Stimulated activated CD4-positive, alpha-beta T cell treated with anti-CD3 and anti-CD28 coated beads, Interleukin-2, amount 100 ng/mL, for 4 hours (primary cell): ENCODE measurements at regions not wholly inside any gene's neighbourhood (a gene's known extent, or its start where the extent isn't known, plus 50 kb on each side); places are given as distances from the start of the nearest gene placed in this dataset.

Experiments used
- DNase-seq: peaks from one replicate; pipeline ENCODE4 v3.0.0-alpha.2; 2020; ENCODE audit warnings: low read depth

DNA sequence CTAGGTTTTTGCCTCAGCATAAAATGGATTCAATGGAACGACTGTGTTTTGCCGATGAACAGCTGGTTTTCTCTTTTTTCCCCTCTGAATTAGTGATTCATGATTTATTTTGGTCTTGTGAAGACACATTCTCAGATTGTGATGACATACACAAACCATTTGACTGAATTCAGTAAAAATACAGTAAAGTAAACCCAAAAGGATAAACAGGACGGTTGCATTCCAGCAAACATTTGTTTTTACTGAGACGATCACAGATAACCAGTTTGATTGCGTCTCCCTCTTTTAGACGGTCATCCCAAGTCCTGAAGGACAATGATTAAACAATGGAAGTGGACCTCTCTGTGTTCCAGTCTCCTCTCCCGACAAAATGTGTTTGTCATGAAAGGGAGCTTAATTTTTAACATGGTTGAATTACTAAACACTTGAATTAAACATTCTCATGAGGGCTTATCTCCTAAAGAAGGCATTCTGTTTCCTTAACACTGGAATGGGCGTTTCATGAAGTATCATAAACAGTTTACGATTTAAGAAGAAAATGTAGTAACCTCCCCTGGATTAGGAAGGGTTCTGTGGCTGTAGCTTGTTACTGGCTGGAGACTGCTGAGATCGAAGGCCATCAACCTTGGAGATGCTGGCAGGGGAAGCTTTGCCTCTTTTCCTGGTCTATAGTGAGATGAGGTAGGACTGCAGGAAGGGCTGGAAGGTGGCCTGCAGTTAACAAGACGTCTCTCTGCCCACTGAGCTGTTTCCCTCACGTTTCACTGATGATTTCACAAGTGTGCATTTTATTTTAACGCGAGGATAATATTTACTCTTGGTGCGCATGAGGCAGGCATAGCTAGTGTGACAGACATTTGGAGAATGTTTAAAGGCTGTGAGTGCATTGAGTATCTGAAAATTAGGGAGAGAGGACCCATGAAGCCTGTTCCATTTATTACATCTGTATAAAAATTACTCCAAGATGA is 457.9 kb downstream of the FGF9 start:
- no peak for DNase-seq

DNA sequence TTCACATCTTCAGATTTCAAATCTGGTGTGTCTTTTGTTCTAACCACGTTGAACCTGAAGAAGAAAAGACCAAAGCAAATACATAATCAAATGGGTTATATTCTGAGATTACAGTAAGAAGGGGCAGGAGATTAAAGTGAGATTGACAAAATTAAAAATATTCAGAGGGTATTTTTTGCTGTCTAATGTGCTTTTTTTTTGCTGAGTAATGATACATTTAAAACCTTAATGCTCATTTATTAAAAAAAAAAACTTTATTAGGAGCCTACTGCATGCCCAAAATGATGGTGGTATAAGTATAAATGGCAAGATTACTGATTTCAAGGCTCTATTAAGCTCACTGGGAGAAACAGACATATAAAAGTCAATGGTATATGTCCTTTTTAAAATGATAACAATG is 459.4 kb downstream of the FGF9 start:
- no peak for DNase-seq

DNA sequence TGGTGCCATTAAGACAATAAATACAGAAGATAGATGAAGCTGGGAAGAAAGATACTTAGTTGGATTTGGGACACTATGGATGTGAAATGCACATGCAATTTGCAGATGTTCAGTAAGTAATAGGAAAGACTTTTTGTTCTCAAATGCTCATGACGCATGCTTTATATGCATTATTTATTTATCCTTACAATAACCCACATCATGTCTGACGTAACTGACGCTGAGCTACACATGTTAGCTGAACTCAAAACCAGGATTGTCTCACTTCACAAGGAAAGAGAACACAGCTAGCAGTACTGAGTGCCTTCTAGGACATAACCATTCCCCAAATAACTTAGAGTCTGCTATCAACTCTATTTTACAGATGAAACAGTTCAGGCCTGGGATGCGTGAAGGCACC is 463.4 kb downstream of the FGF9 start:
- DNase-seq, result no peak

GRCh38 chr13:22135446-22135845 is 464.6 kb downstream of the FGF9 start:
- DNase-seq, result no peak

DNA sequence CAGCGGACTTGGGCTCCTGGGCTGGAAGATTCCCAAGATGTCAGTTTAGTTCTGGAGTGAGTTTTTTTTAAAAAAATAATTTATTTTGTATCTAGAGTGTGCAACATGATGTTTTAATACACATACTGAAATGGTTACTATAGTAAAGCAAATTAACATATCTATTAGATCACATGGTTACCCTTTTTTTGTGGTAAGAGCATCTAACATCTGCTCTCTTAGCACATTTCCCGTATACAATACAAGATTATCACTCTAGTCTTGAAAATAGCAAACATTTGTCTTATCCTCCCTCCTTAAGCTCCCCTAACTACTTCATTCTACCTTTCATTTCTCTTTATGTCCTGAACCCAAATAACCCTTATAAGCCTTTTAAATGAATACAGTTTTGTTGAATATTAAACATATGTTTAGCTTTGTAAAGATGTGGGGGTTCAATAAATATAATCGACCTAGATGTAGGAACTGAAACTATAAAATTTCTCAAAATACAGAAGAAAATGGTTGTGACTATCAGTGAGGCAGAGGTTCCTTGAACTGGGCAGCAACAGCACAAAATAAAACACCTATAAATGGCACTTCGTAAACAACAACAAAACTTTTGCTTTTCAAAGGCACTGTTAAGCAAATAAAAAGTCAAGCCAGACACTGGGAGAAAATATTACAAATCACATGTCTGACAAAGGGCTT is 466.6 kb downstream of the FGF9 start:
- DNase-seq, result no peak

GRCh38 chr13:22138947-22139346 is 468.1 kb downstream of the FGF9 start:
- DNase-seq, result no peak

DNA sequence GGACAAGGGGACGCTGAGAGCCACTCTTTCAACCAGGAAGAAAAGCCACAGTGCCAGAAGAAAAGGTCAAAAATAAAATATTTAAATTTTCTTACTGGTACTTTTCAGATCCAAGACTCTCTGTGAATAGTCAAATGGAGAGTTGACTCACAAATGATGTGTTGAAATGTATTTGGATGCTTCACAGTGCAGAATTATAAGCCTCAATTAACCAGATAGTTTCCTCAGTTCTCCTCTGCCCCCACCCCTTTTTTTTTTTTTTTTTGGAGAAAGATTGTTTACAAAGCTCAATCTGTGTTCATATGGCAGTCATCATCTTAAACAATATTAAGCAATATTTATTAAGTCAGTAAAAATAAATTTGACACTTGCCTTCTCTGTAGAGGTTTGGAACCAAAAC is 470.8 kb downstream of the FGF9 start:
- DNase-seq, result no peak

GRCh38 chr13:22143671-22144070 is 472.8 kb downstream of the FGF9 start:
- no peak for DNase-seq

DNA sequence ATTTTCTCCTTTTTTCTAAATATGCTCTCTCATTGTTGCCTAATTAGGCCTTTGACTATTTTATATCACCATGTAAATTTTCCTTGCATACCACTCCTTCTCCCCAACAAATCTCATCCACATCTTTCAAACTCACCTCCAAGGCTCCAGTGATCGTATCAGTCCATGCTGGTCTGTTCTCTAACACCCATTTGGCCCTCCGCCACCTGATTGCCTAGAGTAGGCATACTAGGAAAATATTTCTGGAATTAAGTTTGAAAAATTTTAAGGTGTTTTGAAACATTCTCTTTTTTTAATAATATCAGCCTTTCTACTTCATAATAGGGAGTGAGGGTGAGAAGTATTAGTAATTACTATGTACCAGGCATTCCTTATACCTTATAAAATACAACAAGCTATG is 473.9 kb downstream of the FGF9 start:
- no peak for DNase-seq

DNA sequence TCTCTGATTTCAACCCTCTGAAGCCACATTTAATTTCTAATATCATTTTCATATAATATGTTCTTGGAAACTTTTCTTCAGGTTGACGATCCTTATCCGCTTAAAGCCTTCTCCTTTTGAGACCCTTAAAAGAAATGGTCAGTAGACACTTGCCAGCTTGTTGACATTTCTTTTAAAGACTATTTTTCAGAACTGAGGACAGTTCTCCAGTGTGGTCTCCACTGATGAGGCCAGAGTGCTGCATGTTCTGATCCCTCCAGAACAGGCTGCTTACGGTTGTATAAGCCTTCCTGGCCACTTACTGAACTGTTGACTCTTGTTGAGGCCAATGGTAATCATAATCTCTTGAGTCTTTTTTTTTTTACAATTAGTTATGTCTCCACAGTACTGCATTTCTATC is 477.3 kb downstream of the FGF9 start:
- DNase-seq, result no peak

DNA sequence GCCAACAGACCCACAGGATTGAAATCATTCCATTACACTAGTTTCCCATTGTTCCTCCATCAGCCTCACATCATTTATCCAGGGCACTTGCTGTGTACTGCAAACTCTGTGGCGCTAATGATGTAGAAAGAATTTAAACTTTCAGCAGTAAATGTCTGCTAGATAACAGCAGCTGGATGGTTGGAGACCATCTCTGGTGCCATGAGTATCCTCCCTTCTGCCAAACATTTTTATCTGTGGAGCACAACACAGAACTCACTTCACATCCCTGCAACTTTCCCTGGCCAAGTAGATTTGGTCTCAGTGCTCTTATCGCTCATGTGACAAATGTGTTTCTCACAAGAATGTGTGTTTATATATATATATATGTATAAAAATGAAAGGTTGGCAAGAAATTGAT is 481.9 kb downstream of the FGF9 start:
- DNase-seq, result no peak

GRCh38 chr13:22154041-22154440 is 483.2 kb downstream of the FGF9 start:
- DNase-seq, result no peak

- no peak for DNase-seq
Observed at GRCh38 chr13:22161871-22162270, 491.0 kb downstream of the FGF9 start.

DNA sequence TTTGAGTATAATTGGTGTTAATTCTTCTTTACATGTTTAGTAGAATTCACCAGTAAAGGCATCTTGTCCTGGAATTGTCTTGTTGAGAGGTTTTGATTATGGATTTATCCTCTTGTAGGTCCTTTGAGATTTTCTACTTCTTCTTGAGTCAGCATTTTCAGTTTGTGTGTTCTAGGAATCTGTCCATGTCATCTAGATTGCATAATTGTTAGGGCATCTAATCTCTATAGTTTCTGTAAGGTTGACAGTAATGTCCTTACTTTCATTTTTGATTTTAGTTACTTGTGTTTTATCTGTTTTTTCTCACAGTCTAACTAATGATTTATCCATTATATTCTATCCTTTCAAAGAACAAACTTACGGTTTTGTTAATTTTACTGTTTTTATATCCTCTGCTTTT is 492.0 kb downstream of the FGF9 start:
- no peak for DNase-seq

GRCh38 chr13:22168437-22169190 is 497.7 kb downstream of the FGF9 start:
- DNase-seq, result no peak

DNA sequence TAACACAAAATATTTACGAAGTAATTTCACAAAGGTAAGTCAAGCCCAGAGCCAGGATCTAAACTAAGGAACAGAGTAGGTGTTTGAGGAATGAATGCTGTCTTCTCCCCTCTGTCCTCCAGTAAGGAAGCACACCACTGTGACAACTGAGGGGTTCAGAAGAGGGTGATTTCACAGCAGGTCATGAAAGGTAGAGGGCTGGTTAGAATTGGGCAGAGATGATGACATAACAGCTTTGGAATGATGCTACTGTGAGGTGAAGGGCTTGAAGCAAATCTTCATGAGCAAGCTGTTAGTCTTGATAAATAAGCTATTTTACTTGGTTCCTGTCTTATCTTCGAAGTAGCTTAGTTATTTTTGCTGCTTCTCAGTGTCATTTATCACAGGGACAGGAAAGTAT is 498.6 kb downstream of the FGF9 start:
- no peak for DNase-seq

- DNase-seq, result no peak
Observed at GRCh38 chr13:22173610-22174009, 502.7 kb downstream of the FGF9 start.

DNA sequence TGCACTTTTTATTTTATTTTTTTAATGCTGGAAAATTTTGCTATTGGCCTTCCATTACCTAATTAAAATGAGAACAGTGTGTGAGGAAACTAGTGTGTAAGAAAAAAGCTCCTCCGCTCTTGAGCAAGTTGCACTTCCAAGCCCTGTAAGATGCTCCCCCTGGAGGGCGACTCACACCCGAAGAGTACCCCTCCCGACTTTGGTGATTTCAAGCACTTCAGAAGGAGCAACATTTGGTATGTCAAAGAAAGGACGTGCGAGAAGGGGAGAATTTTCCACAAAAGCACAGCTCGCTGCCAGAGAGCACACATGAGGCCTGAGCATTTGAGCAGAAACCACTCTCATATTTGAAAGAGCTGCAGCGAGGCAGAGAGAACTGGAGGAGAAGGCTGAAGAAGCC is 504.4 kb downstream of the FGF9 start:
- no peak for DNase-seq

GRCh38 chr13:22175815-22176214 is 504.9 kb downstream of the FGF9 start:
- no peak for DNase-seq

GRCh38 chr13:22176968-22177520 is 506.2 kb downstream of the FGF9 start:
- no peak for DNase-seq

- no peak for DNase-seq
Observed at GRCh38 chr13:22178878-22179277, 508.0 kb downstream of the FGF9 start.

- no peak for DNase-seq
Observed at GRCh38 chr13:22187329-22187728, 516.5 kb downstream of the FGF9 start.
